GM12865 (cell line): ENCODE measurements at regions not wholly inside any gene's neighbourhood (a gene's known extent, or its start where the extent isn't known, plus 50 kb on each side); places are given as distances from the start of the nearest gene placed in this dataset.

Experiments used
- DNase-seq: peaks from one replicate; pipeline ENCODE4 v3.0.0; 2010; ENCODE audit warnings: low read depth
- H3K4me3 ChIP-seq: 2 replicates; pipeline ENCODE4 v1.5.1; 2011; ENCODE audit warnings: mild to moderate bottlenecking, low read depth, low read length, control low read depth
- TF ChIP-seq, protein P1 (sequence below): IDR thresholded peaks from 2 replicates; pipeline ENCODE4 v1.5.1; 2011; ENCODE audit warnings: low read length, control low read depth, low read depth, inconsistent platforms; ENCODE audit not compliant: insufficient read depth; ENCODE audit errors: missing control alignments

DNA sequence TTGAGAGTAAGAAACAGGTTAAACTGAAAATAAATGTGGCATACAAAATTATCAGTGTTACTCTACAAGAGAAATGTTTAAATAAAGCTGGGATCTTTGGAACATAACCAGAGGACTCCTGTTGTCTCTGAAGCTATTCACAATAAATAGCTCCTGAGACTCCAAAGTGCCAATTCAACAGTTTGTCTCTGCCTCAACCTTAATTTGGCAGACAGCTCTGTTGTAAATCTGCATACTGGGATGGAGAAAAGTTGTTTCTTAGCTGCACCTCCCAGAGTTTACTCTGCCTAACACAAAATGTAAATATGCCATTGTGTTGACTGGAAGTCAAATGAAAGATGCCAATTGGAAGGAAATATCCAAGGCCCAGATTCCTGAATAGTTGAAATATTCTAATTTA, 238.5 kb upstream of the EPHA4 start:
- TF ChIP-seq, protein P1, sequence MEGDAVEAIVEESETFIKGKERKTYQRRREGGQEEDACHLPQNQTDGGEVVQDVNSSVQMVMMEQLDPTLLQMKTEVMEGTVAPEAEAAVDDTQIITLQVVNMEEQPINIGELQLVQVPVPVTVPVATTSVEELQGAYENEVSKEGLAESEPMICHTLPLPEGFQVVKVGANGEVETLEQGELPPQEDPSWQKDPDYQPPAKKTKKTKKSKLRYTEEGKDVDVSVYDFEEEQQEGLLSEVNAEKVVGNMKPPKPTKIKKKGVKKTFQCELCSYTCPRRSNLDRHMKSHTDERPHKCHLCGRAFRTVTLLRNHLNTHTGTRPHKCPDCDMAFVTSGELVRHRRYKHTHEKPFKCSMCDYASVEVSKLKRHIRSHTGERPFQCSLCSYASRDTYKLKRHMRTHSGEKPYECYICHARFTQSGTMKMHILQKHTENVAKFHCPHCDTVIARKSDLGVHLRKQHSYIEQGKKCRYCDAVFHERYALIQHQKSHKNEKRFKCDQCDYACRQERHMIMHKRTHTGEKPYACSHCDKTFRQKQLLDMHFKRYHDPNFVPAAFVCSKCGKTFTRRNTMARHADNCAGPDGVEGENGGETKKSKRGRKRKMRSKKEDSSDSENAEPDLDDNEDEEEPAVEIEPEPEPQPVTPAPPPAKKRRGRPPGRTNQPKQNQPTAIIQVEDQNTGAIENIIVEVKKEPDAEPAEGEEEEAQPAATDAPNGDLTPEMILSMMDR: no peak
- DNase-seq: no peak
- no peak overlapping the region for H3K4me3 ChIP-seq

DNA sequence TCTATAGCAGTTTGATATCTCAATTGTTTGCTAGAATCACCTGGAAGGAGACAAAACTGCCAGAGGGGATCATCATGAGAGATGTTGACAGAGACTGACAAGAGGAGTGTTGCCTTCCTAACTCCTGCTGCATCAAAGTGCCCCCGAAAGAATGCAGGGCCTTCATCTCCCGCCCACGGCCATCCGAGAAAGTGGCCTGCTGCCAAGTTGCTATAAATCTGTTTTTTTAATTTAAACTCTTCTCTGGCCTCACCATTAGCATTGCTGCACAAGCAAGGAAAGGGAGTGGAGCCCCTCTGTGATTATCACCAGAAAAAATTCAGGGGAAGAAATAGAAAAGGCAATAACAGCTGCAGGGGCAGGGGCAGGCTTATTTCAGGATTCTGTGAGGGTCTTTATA, 238.1 kb upstream of the EPHA4 start:
- TF ChIP-seq, protein P1: no peak
- H3K4me3 ChIP-seq: no peak overlapping the region
- no peak for DNase-seq

DNA sequence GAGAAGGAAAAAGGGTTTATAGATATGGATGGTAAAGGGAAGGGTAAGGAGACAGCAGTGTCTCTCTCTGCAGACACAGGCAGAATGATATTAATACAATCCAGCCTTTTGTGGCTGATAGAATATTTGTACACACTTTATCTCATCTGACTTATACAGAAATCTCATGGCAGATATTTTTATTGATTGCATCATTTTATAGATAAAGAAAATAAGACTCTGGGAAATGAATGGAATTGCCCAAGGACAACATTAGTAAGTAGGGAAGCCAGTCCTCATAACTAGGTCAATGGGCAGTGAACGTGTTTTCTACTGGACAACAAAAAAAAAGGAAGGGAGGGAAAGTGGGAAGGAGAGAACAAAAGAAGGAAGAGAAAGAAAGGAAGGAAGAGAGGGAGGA, 236.4 kb upstream of the EPHA4 start:
- no peak overlapping the region for H3K4me3 ChIP-seq
- TF ChIP-seq, protein P1: no peak
- no peak for DNase-seq

DNA sequence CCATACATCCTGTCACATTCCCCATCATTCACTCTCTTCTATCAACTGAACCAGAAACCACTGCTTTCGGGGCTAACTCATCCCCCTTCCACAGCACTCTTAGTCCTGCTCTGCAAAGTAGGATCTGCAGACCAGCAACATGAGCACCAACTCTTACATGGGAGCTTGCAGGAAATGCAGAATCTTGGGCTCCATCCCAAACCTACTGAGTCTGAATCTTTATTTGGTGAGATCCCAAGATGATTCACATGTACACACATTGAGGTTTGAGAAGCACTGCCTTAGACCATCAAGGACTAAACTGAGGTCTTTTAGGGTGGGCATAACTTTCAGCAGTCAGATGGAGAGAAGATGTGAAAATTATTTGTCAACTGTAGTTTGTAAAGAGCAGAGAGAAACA, 235.6 kb upstream of the EPHA4 start:
- TF ChIP-seq, protein P1: no peak
- DNase-seq: no peak
- no peak overlapping the region for H3K4me3 ChIP-seq

DNA sequence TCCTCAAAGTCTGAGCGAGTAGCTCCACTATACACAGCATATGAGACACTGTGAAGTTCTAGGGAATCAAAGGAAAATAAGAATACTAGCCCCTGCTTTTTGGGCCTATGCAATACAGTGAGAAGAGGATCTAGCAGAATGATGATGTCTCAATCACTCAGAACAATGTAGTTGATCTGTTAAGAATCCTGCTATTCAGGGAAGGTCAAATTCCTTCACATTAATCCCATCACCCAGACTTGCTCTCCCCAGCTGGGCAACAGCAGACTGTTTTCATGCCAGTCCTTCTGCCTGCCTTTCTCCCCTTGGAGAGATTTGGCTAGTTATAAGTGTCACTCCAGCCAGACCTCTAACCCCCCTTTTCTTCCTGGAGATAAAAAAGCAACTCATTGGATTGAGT, 230.0 kb upstream of the EPHA4 start:
- TF ChIP-seq, protein P1: no peak
- DNase-seq: no peak
- no peak overlapping the region for H3K4me3 ChIP-seq

DNA sequence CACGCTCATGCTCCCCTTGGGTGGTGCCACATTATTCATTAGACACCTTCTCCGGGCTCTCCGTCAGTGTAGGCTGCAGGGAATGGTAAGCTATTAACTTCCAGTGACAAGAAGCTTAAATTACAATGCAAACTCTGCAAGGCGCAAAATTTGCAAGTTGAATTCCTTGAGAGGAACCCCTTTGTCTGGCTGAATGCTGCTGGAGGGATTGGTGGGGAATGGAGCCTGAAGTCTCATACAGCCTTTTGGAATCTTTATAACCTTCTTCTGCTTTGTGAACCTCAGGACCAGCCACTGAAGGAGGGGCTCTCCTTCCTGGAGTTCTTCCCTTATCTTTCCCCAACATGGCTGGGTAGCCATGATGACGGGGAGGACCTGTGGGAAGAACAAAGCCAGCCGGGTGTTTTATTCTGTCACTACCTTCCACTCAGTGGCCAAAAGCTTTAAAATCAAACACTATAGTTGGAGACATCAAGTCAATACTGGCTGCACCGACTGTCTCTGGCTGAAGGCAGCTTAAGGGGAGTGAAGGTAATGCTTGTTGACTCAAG, 220.9 kb upstream of the EPHA4 start:
- no peak for DNase-seq
- H3K4me3 ChIP-seq: no peak overlapping the region
- TF ChIP-seq, protein P1: no peak

DNA sequence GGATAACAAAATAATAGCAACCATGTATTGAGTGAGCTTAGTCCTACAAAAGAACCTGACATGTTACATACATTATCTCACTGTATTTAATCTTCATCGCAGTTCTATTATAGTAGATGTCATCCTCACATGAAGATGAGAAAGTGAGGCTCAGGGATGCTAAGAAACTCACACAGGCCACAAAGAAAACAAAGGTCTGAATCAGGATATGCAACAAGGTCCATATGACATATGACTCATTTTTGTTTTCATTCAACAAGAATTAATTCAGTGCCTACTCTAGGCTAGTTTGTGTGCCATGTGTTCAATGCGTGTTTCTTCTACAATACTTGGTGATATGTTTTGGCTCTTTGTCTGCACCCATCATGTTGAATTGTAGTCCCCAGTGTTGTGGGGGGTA, 219.7 kb upstream of the EPHA4 start:
- H3K4me3 ChIP-seq: no peak overlapping the region

More for the DNA sequence above, 219.7 kb upstream of the EPHA4 start:
- TF ChIP-seq, protein P1: no peak
- DNase-seq: no peak
